Natural killer cell treated with Interleukin-12 subunit alpha and Interleukin-12 subunit beta and Interleukin-15 and Interleukin-18, amount 100 ng/mL, for 72 hours (primary cell): ENCODE measurements at regions not wholly inside any gene's neighbourhood (a gene's known extent, or its start where the extent isn't known, plus 50 kb on each side); places are given as distances from the start of the nearest gene placed in this dataset.
A peak's percentile ranks its signal among the peaks of the same experiment; 100 is the strongest.
"Not testable (repeated sequence)": the region's sequence is repeated elsewhere in the genome, so short reads cannot be mapped to it uniquely, and the experiment has no call there.

Experiments
- ATAC-seq, 2 donors: fragments of 150-1000 bp; cut with Tn5 transposase in 1 of 2; sonication (Bioruptor Pico), chemical (Tn5 transposase) in 1 of 2; 2 replicates each; pipeline ENCODE4 v1.10.0; 2021
- DNase-seq: peaks from one replicate; pipeline ENCODE4 v3.0.0; 2022; ENCODE audit warnings: low spot score
- H3K27ac Mint-ChIP-seq, 2 donors: 1 replicate in 1 of 2; 2 replicates in 1 of 2; pipeline ENCODE4 v1.8.0; 2022; ENCODE audit warnings: mixed read lengths in 2 of 2, mild to moderate bottlenecking in 1 of 2, moderate library complexity in 1 of 2
- H3K27me3 Mint-ChIP-seq, 2 donors: 1 replicate in 1 of 2; 2 replicates in 1 of 2; pipeline ENCODE4 v1.8.0; 2022; ENCODE audit warnings: mixed read lengths in 2 of 2
- H3K36me3 Mint-ChIP-seq: one replicate; pipeline ENCODE4 v1.8.0; 2022; ENCODE audit warnings: mixed read lengths
- H3K4me1 Mint-ChIP-seq, 2 donors: 1 replicate in 1 of 2; 2 replicates in 1 of 2; pipeline ENCODE4 v1.8.0; 2022; ENCODE audit warnings: low read depth in 2 of 2, mixed read lengths in 2 of 2, mild to moderate bottlenecking in 1 of 2
- H3K4me3 Mint-ChIP-seq: one replicate; pipeline ENCODE4 v1.8.0; 2022; ENCODE audit warnings: mixed read lengths
- H3K9me3 Mint-ChIP-seq: 2 replicates; pipeline ENCODE4 v1.8.0; 2022; ENCODE audit warnings: mixed read lengths

GRCh38 chrX:90575155-90575554 lies 653.4 kb downstream of the TGIF2LX start:
- not testable (repeated sequence) for H3K4me3 Mint-ChIP-seq, ATAC-seq, H3K4me1 Mint-ChIP-seq, H3K27me3 Mint-ChIP-seq, H3K27ac Mint-ChIP-seq, DNase-seq, H3K9me3 Mint-ChIP-seq, H3K36me3 Mint-ChIP-seq

DNA sequence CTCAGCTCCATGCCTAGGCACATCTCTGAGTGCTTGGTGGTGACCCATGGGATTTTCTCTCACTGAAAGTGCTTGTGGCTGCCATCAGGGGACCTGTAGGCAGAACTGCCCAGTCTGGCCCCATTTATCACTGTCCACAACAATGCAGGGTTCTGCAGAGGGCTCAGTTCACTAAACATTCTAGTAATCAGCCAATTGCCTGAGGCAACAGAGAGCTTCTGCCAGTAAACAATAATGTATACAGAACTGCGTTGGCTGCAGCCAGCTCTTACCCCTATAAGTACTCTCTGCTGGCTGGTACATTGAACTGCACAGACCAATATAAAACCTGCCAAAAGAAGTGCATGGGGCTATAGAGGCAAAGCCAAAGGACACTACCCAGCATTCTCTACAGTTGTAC lies 680.2 kb downstream of the TGIF2LX start:
- H3K4me1 Mint-ChIP-seq, H3K36me3 Mint-ChIP-seq, DNase-seq, H3K27ac Mint-ChIP-seq, ATAC-seq, H3K4me3 Mint-ChIP-seq, H3K27me3 Mint-ChIP-seq, H3K9me3 Mint-ChIP-seq: not testable (repeated sequence)

DNA sequence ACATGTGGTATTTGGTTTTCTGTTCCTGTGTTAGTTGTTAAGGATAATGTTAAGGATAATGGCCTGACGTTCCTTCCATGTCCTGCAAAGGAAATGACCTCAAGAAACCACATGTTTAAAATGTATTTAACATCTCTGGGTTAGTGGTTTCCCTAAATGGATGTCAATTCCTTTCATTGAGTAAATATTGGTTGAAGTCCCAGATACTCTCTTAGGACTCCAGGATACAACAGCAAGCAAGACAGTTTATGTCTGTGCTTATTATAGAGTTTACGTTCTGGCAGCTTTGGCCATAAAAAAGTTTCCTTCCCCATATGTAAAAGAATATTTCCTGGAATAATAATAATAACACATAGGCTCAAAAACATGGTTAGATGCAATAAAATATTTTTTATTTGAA lies 684.0 kb downstream of the TGIF2LX start:
- H3K4me1 Mint-ChIP-seq, H3K27me3 Mint-ChIP-seq, DNase-seq, H3K27ac Mint-ChIP-seq, H3K9me3 Mint-ChIP-seq, H3K4me3 Mint-ChIP-seq, ATAC-seq, H3K36me3 Mint-ChIP-seq: not testable (repeated sequence)

DNA sequence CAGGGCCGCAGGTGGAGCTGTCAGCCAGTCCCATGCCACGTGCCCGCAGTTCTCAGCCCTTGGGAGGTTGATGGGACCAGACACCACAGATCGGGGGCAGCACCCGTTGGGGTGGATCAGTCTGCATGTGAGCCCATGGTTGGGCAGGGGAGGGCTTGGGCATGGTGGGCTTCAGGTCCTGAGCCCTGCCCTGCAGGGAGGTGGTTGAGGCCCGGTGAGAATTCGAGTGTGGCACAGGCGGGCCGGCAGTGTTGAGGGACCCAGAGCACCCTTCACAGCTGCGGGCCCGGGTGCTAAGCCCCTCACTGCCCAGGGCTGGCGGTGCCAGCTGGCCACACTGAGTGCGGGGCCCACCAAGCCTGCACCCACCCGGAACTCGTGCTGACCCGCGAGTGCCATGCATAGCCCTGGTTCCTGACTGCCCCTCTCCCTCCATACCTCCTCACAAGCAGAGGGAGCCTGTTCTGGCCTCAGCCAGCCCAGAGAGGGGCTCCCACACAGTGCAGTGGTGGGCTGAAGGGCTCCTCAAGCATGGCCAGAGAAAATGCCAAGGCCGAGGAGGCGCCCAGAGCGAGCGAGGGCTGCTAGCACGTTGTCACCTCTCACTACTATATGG lies 696.1 kb downstream of the TGIF2LX start:
- DNase-seq = peak; percentile 60
- Mint-ChIP-seq H3K9me3 (no peaks in the 10 kb centered on the region), H3K27me3 (no peaks in the 10 kb centered on the region), H3K36me3 (peaks cover 4% of the 10 kb centered on the region), H3K27ac (no peak overlapping the region), H3K4me3 (no peak overlapping the region), H3K4me1 (no peaks in the 10 kb centered on the region)
- no peak for ATAC-seq

DNA sequence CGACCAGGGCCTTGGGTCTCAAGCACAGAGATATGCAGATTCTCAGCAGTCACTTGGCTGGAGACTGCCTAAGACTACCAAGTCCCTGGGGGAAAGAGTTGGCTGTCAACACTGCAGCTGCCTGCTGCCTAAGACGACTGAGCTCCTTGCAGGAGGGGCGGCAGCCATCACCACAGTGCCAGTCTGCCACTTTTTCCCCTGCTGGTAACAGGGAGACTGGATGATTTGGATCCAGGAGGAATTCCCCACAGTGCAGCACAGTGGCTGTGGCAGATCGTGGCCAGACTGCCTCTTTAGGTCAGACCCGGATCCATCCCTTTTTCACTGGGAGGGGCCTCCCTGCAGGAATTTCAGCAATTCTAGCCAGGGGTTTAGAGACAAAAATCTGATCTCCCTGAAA lies 743.5 kb downstream of the TGIF2LX start:
- H3K4me3 Mint-ChIP-seq, DNase-seq, ATAC-seq, H3K27me3 Mint-ChIP-seq, H3K4me1 Mint-ChIP-seq, H3K9me3 Mint-ChIP-seq, H3K27ac Mint-ChIP-seq, H3K36me3 Mint-ChIP-seq: not testable (repeated sequence)

DNA sequence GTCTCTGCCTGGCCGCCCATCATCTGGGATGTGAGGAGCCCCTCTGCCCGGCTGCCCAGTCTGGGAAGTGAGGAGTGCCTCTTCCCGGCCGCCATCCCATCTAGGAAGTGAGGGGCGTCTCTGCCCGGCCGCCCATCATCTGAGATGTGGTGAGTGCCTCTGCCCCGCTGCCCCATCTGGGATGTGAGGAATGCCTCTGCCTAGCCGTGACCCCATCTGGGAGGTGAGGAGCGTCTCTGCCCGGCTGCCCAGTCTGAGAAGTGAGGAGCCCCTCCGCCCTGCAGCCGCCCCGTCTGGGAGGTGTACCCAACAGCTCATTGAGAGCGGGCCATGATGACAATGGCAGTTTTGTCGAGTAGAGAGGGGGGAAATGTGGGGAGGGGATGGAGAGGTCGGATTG lies 721.1 kb upstream of the PABPC5 start:
- H3K4me3 Mint-ChIP-seq, H3K27ac Mint-ChIP-seq, ATAC-seq, H3K9me3 Mint-ChIP-seq, H3K4me1 Mint-ChIP-seq, H3K36me3 Mint-ChIP-seq, H3K27me3 Mint-ChIP-seq, DNase-seq: not testable (repeated sequence)

GRCh38 chrX:90737555-90737954 lies 697.1 kb upstream of the PABPC5 start:
- not testable (repeated sequence) for H3K27me3 Mint-ChIP-seq, DNase-seq, H3K4me1 Mint-ChIP-seq, ATAC-seq, H3K9me3 Mint-ChIP-seq, H3K27ac Mint-ChIP-seq, H3K4me3 Mint-ChIP-seq
- H3K36me3 Mint-ChIP-seq = peaks cover 16% of the 10 kb centered on the region

DNA sequence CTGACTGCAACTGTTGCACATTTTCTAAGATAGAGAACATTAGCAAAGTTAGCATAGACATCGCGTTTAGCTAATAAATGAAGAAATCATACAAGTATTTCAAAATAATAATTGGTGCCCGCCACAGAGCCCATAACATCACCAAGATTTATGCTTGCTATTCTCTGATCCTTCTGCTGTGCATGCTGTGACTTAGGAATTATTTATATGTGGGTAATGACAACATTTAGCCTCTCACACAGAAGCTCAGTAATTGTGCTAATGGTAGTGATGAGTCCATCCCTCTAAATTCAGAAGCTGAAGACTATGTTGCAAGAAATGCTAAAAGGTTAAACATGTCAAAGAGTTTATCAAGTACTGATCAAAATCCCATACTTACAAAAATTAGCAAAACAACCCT lies 677.0 kb upstream of the PABPC5 start:
- not testable (repeated sequence) for DNase-seq, ATAC-seq

GRCh38 chrX:90765482-90765881 lies 669.2 kb upstream of the PABPC5 start:
- H3K4me3 Mint-ChIP-seq, H3K9me3 Mint-ChIP-seq, ATAC-seq, H3K36me3 Mint-ChIP-seq, H3K27ac Mint-ChIP-seq, H3K27me3 Mint-ChIP-seq, DNase-seq, H3K4me1 Mint-ChIP-seq: not testable (repeated sequence)

More for the DNA sequence above, 677.0 kb upstream of the PABPC5 start:
- H3K27me3 Mint-ChIP-seq, H3K9me3 Mint-ChIP-seq, H3K4me3 Mint-ChIP-seq, H3K27ac Mint-ChIP-seq, H3K4me1 Mint-ChIP-seq, H3K36me3 Mint-ChIP-seq: not testable (repeated sequence)

GRCh38 chrX:90780286-90780789 lies 654.3 kb upstream of the PABPC5 start:
- not testable (repeated sequence) for H3K27me3 Mint-ChIP-seq, H3K27ac Mint-ChIP-seq, H3K36me3 Mint-ChIP-seq, H3K4me1 Mint-ChIP-seq, H3K4me3 Mint-ChIP-seq, ATAC-seq, DNase-seq, H3K9me3 Mint-ChIP-seq
